ENCODE measurements at regions not wholly inside any gene's neighbourhood (a gene's known extent, or its start where the extent isn't known, plus 50 kb on each side); places are given as distances from the start of the nearest gene placed in this dataset.

- TF ChIP-seq CENPBD1 (CRISPR knock-in tag; IDR thresholded peaks at IDR 0.05; ENCODE audit: borderline replicate concordance, low read depth) (no peak), SP140L (CRISPR knock-in tag; IDR thresholded peaks at IDR 0.05; ENCODE audit: borderline replicate concordance) (no peak; the same call in 1 of the 2 replicates), ZNF678 (CRISPR knock-in tag; IDR thresholded peaks at IDR 0.05) (no peak), ZNF841 (CRISPR knock-in tag; IDR thresholded peaks at IDR 0.05; ENCODE audit: borderline replicate concordance) (no peak), ZNF331 (CRISPR knock-in tag; IDR thresholded peaks at IDR 0.05) (peak; percentile 82), PAX8 (CRISPR knock-in tag; IDR thresholded peaks at IDR 0.05; ENCODE audit: borderline replicate concordance) (no peak), SNAPC5 (CRISPR knock-in tag; IDR thresholded peaks at IDR 0.05; ENCODE audit: borderline replicate concordance) (no peak), STAT5B (CRISPR knock-in tag; IDR thresholded peaks at IDR 0.05) (no peak), MLX (CRISPR knock-in tag; IDR thresholded peaks at IDR 0.05) (no peak), ZNF614 (CRISPR knock-in tag; IDR thresholded peaks at IDR 0.05; ENCODE audit: borderline replicate concordance) (no peak), ARNT2 (CRISPR knock-in tag; IDR thresholded peaks at IDR 0.05; ENCODE audit: low read depth) (no peak), ZFP36L1 (CRISPR knock-in tag; IDR thresholded peaks at IDR 0.05) (no peak), LBX2 (CRISPR knock-in tag; IDR thresholded peaks at IDR 0.05; ENCODE audit: borderline replicate concordance) (no peak), PRDM10 (CRISPR knock-in tag; IDR thresholded peaks at IDR 0.05; ENCODE audit: low read depth) (no peak), REXO4 (CRISPR knock-in tag; IDR thresholded peaks at IDR 0.05; ENCODE audit: borderline replicate concordance) (no peak), PAF1 (CRISPR knock-in tag; IDR thresholded peaks at IDR 0.05) (no peak), TFDP2 (CRISPR knock-in tag; IDR thresholded peaks at IDR 0.05) (peak; percentile 87), ZBTB46 (CRISPR knock-in tag; IDR thresholded peaks at IDR 0.05; ENCODE audit: borderline replicate concordance) (no peak), FOXA1 (IDR thresholded peaks at IDR 0.05) (no peak), FOXA1 (CRISPR knock-in tag; IDR thresholded peaks at IDR 0.05) (no peak), ZNF205 (CRISPR knock-in tag; IDR thresholded peaks at IDR 0.05) (peak; percentile 61; the same call in 1 of the 2 replicates), ZNF484 (CRISPR knock-in tag; IDR thresholded peaks at IDR 0.05; ENCODE audit: borderline replicate concordance, low read depth) (no peak)
These were observed 53.7 kb upstream of the MBIP start (continued) for GRCh38 chr14:36373982-36374673.

Measured in HepG2 (cell line).